AG08396 (cell line): ENCODE measurements at regions not wholly inside any gene's neighbourhood (a gene's known extent, or its start where the extent isn't known, plus 50 kb on each side); places are given as distances from the start of the nearest gene placed in this dataset.
A peak's percentile ranks its signal among the peaks of the same experiment; 100 is the strongest.
"Not testable (repeated sequence)": the region's sequence is repeated elsewhere in the genome, so short reads cannot be mapped to it uniquely, and the experiment has no call there.

Experiments used
- DNase-seq: peaks from one replicate; pipeline ENCODE4 v3.0.0; 2012; ENCODE audit warnings: low spot score, mixed read lengths

- DNase-seq, result peak; percentile 7
Measured at GRCh38 chr2:53033411-53033810, 734.2 kb upstream of the CHAC2 start.

- DNase-seq, result no peak
Measured at GRCh38 chr2:53028746-53029423, 738.7 kb upstream of the CHAC2 start.

GRCh38 chr2:53028225-53028624, 739.4 kb upstream of the CHAC2 start:
- no peak for DNase-seq

GRCh38 chr2:53022248-53022647, 745.4 kb upstream of the CHAC2 start:
- DNase-seq, result not testable (repeated sequence)

- no peak for DNase-seq
Measured at GRCh38 chr2:53021828-53022227, 745.8 kb upstream of the CHAC2 start.

- DNase-seq, result peak; percentile 18
Measured at GRCh38 chr2:53021292-53021691, 746.3 kb upstream of the CHAC2 start.

- DNase-seq, result no peak
Measured at GRCh38 chr2:53018825-53019425, 748.7 kb upstream of the CHAC2 start.

GRCh38 chr2:53006980-53007379, 760.6 kb upstream of the CHAC2 start:
- DNase-seq, result no peak

- DNase-seq, result no peak
Measured at GRCh38 chr2:53004413-53004812, 763.2 kb upstream of the CHAC2 start.

GRCh38 chr2:52995424-52995823, 772.2 kb upstream of the CHAC2 start:
- DNase-seq, result no peak

GRCh38 chr2:52976143-52976949, 791.3 kb upstream of the CHAC2 start:
- DNase-seq, result no peak

GRCh38 chr2:52974127-52974526, 793.5 kb upstream of the CHAC2 start:
- DNase-seq, result no peak

- DNase-seq, result no peak
Measured at GRCh38 chr2:52970642-52971041, 797.0 kb upstream of the CHAC2 start.

GRCh38 chr2:52968043-52968442, 799.6 kb upstream of the CHAC2 start:
- DNase-seq, result no peak

GRCh38 chr2:52964916-52965530, 802.6 kb upstream of the CHAC2 start:
- DNase-seq, result no peak

GRCh38 chr2:52961403-52961802, 806.2 kb upstream of the CHAC2 start:
- no peak for DNase-seq

- no peak for DNase-seq
Measured at GRCh38 chr2:52960881-52961280, 806.7 kb upstream of the CHAC2 start.

- no peak for DNase-seq
Measured at GRCh38 chr2:52959801-52960200, 807.8 kb upstream of the CHAC2 start.

- no peak for DNase-seq
Measured at GRCh38 chr2:52956766-52957165, 810.8 kb upstream of the CHAC2 start.

GRCh38 chr2:52956118-52956517, 811.5 kb upstream of the CHAC2 start:
- no peak for DNase-seq

- DNase-seq, result no peak
Measured at GRCh38 chr2:52955079-52955478, 812.5 kb upstream of the CHAC2 start.

GRCh38 chr2:52940101-52940500, 827.5 kb upstream of the CHAC2 start:
- DNase-seq, result no peak

- DNase-seq, result no peak
Measured at GRCh38 chr2:52939250-52939649, 828.4 kb upstream of the CHAC2 start.
